ENCODE measurements at regions not wholly inside any gene's neighbourhood (a gene's known extent, or its start where the extent isn't known, plus 50 kb on each side); places are given as distances from the start of the nearest gene placed in this dataset.
A peak's percentile ranks its signal among the peaks of the same experiment; 100 is the strongest.

DNA sequence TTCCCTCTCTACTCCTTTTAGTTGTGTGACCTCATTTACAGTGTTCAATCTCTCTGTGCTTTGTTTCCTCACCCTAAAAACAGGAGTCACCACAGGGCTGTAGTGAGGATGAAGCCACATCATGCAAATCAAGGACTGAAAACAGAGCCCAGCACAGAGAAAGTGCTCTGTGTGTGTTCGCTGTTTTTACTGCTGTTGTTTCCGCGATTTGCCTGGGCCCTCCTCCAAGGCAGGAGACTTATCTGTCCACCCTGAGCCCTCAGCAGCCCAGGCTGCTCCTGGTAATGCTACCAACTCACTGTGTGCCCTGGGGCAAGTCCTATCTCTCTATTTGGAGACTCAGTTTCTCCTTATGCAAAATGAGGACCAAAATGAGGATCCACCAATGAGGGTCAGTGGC is 87.2 kb upstream of the NEURL1B start:
- ATAC-seq (ENCODE audit: poor library complexity): no peak
- no peak for DNase-seq

DNA sequence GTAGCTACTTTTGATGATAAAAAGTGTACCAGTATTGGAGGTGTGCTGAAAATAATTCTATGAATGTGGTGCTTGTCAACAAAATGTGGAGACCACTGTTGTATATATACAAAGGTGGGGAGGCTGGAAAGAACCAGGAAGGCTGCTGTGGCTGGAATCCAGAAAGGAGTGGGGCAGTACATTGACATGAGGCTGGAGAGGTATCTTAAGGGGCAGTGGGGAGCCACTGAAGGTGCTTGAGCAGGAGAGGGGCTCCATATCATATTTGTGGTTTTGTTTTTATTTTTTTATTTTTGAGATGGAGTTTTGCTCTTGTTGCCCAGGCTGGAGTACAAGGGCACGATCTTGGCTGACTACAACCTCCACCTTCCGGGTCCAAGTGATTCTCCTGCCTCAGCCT is 87.9 kb upstream of the NEURL1B start:
- DNase-seq (no peak), ATAC-seq (ENCODE audit: poor library complexity) (no peak)
- intact Hi-C loops (cut with DNase I): no loop called here

More for the DNA sequence above, 87.2 kb upstream of the NEURL1B start:
- intact Hi-C loops (cut with DNase I): no loop called here

GRCh38 chr5:172550996-172551395 is 90.1 kb upstream of the NEURL1B start:
- intact Hi-C loops (cut with DNase I): no loop called here
- ATAC-seq (ENCODE audit: poor library complexity) (no peak), DNase-seq (no peak)

DNA sequence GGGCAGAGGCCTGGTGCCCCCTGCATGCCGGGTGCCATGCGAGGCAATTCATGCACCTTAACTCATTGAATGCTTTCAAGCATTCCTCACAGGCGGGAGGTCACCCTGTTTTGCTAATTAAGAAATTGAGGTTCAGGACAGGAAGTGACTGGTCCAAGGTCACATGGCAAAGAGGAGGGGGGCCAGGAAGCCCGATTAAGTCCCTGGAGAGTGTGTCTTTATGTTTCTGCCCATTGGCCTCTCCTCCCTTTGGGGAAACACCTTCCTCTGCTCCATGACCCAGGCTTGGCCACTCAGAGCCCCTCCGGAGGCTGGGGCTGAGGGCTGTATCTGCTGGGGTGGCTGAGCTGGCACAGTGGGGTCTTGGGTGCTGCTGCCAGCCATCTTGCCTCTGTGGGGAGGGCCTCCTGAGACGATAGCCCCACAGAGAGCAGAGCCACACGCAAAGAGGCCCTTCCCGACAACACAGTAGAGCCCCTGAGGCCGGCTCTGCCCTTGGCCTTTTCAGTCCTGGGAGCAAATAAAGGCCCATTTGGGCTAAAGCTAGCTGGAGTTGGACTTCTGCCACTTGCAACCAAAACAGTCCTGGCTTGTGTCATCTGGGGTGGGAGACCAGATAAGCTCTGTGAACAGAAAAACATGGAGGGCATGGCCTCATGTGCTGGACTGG is 90.8 kb upstream of the NEURL1B start:
- intact Hi-C loops (cut with DNase I): no loop called here
- peak; percentile 33 for ATAC-seq (ENCODE audit: poor library complexity)

GRCh38 chr5:172549696-172550095 is 91.4 kb upstream of the NEURL1B start:
- ATAC-seq (ENCODE audit: poor library complexity) (no peak), DNase-seq (no peak)
- intact Hi-C loops (cut with DNase I): loop anchor here (10.0 kb wide), 1 partner anchor 285 kb away; the partner anchor contains the start of gene ERGIC1

More for the DNA sequence above, 90.8 kb upstream of the NEURL1B start:
- DNase-seq: no peak

DNA sequence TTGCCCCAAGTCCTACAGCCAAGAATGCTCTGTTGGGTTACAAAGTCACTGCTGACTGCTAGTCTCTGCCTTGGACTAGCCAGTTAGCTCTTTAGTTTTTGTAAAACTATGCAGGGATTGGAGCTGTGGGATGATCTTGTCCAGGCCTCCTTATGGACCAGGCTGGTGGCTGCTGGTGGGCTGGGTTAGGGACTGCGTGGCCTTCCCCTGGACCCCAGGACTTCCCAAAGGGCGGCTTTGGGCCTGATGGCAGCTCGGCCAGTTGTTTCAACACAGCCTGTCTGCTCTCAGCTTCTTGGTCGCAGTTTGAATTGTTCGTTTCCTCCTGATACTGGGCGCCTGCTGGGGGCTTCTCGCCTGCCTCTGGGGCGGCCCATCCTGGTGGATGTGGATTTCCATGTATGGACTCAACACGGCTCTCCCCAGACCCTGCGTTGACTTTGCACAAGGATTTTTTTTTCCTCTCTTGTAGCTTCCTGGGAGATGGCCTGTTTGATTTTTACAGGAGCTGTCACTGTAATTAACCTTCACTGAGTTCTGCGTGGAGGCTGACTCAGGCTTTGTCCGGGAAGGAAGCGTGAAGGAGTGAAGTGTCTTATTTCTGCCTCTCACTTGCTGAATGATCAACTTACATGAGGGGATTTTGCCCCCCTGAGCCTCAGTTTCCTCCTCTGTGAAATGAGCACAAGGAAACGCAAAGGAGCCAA is 91.9 kb upstream of the NEURL1B start:
- ATAC-seq (ENCODE audit: poor library complexity) (no peak), DNase-seq (no peak)
- intact Hi-C loops (cut with DNase I): loop anchor here (10.0 kb wide), 1 partner anchor 286 kb away; the partner anchor contains the start of gene ERGIC1

GRCh38 chr5:172548311-172548731 is 92.7 kb upstream of the NEURL1B start:
- ATAC-seq (ENCODE audit: poor library complexity) (no peak), DNase-seq (no peak)
- intact Hi-C loops (cut with DNase I): loop anchor here (10.0 kb wide), 1 partner anchor 286 kb away; the partner anchor contains the start of gene ERGIC1

DNA sequence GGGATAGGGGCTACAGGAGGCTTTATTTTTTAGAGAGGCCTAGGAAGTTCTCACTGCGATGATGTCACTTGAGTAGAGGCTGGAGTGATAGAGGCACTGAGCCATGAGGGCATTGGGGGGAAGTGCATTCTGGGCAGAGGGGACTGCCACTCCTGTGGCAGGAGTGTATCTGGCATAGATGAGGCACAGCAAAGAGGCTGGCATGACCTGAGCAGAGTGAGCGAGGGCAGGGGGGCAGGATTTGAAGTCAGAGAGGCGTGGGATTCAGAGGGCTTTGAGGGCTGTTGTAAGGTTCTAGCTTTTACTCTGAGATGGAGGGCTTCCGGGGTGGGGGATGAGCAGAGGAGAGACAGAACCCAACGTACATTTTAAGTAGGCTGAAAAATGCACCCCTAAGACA is 91.9 kb upstream of the SH3PXD2B start:
- no peak for DNase-seq
- ATAC-seq (ENCODE audit: poor library complexity): no peak
- intact Hi-C loops (cut with DNase I): loop anchor here (10.0 kb wide), 1 partner anchor 289 kb away; the partner anchor contains the start of gene ERGIC1

DNA sequence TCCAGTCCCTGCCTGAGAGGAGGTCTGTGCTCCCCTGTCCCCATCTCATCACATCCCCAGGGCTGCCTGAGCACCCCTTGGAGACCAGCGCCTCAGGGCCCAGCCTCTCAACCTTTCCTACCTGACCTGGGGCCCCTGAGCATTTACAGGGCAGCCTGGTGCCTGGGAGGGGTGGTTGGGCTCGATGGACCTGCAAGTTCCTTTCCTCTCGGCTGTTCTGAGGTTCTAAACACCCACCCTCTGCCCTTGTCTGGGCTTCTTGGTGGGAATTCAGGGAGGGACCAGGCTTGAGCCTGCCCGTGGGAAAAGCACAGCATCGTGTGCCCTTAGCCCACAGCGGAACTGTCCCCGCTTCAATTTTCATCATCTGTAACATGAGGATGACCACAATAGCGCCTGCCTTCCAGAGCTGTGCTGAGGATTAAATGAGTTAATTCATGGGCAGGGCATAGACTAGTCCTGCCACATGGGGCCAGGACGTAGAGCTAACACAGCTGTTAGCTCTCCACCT is 91.0 kb upstream of the SH3PXD2B start:
- intact Hi-C loops (cut with DNase I): loop anchor here (10.0 kb wide), 1 partner anchor 289 kb away; the partner anchor contains the start of gene ERGIC1
- DNase-seq: no peak

GRCh38 chr5:172544371-172545095 is 90.2 kb upstream of the SH3PXD2B start:
- ATAC-seq (ENCODE audit: poor library complexity): peak; percentile 20
- intact Hi-C loops (cut with DNase I): loop anchor here (10.0 kb wide), 1 partner anchor 290 kb away; the partner anchor contains the start of gene ERGIC1
- DNase-seq: no peak

More for the DNA sequence above, 91.0 kb upstream of the SH3PXD2B start:
- ATAC-seq (ENCODE audit: poor library complexity): no peak

DNA sequence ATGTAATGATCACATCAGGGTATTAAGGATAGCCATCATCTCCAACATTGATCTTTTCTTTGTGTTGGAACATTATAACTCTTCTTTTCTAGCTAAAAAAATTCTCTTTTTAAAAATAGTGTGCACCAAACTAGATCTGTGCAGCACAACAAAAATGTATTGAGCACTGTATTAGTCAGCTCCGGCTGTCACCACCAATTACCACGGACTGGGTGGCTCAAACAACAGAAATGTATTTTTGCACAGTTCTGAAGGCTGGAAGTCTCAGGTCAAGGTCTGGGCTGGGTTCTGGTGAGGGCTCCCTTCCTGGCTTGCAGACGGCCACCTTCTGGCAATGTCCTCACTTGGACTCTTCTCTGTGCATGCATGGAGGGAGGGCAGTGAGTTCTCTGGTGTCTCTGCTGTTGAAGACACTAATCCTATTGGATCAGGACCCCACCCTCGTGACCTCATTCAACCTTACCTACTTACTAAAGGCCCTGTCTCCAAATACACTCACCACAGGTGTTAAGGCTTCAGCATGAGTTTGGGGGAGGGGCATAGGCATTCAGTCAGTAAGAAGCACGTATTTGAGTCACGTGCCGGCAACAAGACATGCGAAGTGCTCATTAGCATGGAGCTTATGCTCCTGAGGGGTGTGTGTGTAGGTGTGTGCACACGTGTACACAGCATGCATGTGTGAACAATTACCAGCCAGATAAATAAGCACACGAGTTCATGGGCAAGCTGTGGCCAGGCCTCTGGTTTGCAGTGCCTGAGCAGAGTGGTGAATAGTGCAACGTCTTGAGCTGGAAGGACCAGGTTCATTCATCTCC is 89.4 kb upstream of the SH3PXD2B start:
- ATAC-seq (ENCODE audit: poor library complexity) (no peak), DNase-seq (no peak)
- intact Hi-C loops (cut with DNase I): loop anchor here (10.0 kb wide), 1 partner anchor 291 kb away; the partner anchor contains the start of gene ERGIC1

DNA sequence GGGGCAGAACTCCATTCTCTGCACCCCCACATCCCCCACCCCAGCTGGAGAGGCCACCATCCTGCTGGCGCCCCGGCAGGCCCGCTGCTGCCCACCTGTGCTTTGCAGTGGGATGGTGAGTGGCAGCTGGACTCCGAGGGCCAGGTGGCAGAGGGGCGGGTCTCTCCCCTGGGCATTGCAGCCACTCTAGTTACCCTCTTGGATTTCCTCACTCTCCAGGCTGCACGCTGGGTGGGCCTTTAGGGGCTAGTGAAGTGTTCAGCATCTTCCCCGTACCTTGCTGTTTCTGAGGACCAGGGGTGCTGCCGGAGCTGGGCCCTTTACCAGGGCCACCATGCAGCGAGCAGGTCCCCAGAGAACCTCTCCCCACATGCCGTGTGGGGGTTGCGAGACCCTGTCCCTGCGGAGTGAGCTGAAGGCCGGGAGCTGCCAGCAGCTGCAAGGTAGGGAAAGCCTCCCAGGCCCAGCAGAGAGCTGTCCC is 88.4 kb upstream of the SH3PXD2B start:
- intact Hi-C loops (cut with DNase I): loop anchor here (10.0 kb wide), 1 partner anchor 292 kb away; the partner anchor contains the start of gene ERGIC1
- DNase-seq (no peak), ATAC-seq (ENCODE audit: poor library complexity) (no peak)

- ATAC-seq (ENCODE audit: poor library complexity) (no peak), DNase-seq (no peak)
- intact Hi-C loops (cut with DNase I): loop anchor here (10.0 kb wide), 1 partner anchor 293 kb away; the partner anchor contains the start of gene ERGIC1
These were observed 87.4 kb upstream of the SH3PXD2B start for GRCh38 chr5:172541773-172542136.

DNA sequence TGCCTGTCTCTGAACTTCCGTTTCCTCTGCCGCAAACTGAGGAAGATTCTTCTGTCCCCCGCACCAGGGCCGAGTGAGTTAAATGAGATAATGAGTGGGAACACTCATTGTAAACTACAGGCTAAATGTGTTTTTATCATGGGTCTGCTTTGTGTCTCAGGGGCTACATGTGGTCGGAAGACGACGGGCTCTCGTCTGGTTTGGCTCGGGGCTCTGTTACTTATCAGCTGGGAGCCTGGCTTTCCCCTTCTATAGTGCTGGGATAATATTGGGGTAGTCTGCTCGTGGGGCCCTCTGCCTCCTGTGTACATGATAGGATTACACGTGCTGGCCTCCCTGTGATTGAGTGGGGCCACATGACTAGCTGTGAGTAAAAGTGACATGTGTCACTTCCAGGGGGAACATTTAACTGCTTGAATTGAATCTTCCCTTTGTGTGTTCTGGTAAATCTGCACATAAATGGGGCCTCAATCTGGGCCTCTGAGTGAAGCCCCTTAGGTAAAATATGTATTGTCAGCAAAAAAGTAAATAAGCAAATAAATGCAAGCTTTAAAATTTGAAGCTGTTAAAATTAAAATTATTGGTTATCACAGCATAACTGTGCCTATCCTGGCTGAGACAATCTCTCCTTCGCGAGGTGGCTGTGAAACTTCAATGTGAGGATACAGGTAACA is 86.9 kb upstream of the SH3PXD2B start:
- ATAC-seq (ENCODE audit: poor library complexity) (peak; percentile 18), DNase-seq (no peak)
- intact Hi-C loops (cut with DNase I): loop anchor here (10.0 kb wide), 1 partner anchor 294 kb away; the partner anchor contains the start of gene ERGIC1

GRCh38 chr5:172540099-172540870 is 86.0 kb upstream of the SH3PXD2B start:
- DNase-seq: no peak
- ATAC-seq (ENCODE audit: poor library complexity): no peak
- intact Hi-C loops (cut with DNase I): loop anchor here (10.0 kb wide), 1 partner anchor 295 kb away; the partner anchor contains the start of gene ERGIC1

DNA sequence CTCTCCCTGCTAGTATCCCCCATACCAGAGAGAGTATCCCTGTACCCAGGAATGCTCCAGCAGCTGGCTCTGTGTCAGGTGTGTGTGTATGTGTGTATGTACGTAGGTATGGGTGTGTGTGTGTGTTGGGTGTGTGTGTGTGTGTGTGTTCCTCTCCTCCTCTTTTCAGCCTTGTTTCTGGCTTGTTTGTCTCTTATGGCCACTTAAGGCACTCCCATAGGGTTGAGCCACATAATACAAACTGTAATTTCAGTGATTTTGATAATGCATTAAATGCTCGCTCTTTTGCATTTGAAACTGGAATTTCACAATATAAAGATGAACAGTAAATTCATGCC is 80.8 kb upstream of the SH3PXD2B start:
- no peak for ATAC-seq (ENCODE audit: poor library complexity)
- intact Hi-C loops (cut with DNase I): no loop called here
- DNase-seq: no peak
